GM12891 (cell line): ENCODE measurements at regions not wholly inside any gene's neighbourhood (a gene's known extent, or its start where the extent isn't known, plus 50 kb on each side); places are given as distances from the start of the nearest gene placed in this dataset.
"Not testable (repeated sequence)": the region's sequence is repeated elsewhere in the genome, so short reads cannot be mapped to it uniquely, and the experiment has no call there.

Experiments
- DNase-seq: peaks from one replicate; pipeline ENCODE4 v3.0.0; 2011; ENCODE audit warnings: low spot score; ENCODE audit not compliant: insufficient read length
- FAIRE-seq: peaks from 2 replicates; lab custom pipeline; 2011; peaks lifted over from hg19 to GRCh38; lab: Jason Lieb, UNC
- PAX5 ChIP-seq: IDR thresholded peaks from 2 replicates; pipeline ENCODE4 v1.6.1; 2011; ENCODE audit warnings: low read length, moderate library complexity, mild to moderate bottlenecking; ENCODE audit not compliant: insufficient read depth, severe bottlenecking
- POLR2A ChIP-seq: IDR thresholded peaks from 2 replicates; pipeline ENCODE4 v1.6.1; 2011; ENCODE audit warnings: low read depth, low read length, control low read depth
- POLR2AphosphoS5 ChIP-seq: IDR thresholded peaks from 2 replicates; pipeline ENCODE4 v1.6.1; 2011; ENCODE audit warnings: low read depth, low read length, control low read depth
- POU2F2 ChIP-seq: IDR thresholded peaks from 2 replicates; pipeline ENCODE4 v1.6.1; 2011; ENCODE audit warnings: low read depth, mild to moderate bottlenecking, control low read depth, low read length, moderate library complexity
- SPI1 ChIP-seq: IDR thresholded peaks from 2 replicates; pipeline ENCODE4 v1.6.1; 2011; ENCODE audit warnings: low read depth, low read length, control low read depth
- TAF1 ChIP-seq: IDR thresholded peaks from 2 replicates; pipeline ENCODE4 v1.6.1; 2011; ENCODE audit warnings: low read depth, low read length, control low read depth

DNA sequence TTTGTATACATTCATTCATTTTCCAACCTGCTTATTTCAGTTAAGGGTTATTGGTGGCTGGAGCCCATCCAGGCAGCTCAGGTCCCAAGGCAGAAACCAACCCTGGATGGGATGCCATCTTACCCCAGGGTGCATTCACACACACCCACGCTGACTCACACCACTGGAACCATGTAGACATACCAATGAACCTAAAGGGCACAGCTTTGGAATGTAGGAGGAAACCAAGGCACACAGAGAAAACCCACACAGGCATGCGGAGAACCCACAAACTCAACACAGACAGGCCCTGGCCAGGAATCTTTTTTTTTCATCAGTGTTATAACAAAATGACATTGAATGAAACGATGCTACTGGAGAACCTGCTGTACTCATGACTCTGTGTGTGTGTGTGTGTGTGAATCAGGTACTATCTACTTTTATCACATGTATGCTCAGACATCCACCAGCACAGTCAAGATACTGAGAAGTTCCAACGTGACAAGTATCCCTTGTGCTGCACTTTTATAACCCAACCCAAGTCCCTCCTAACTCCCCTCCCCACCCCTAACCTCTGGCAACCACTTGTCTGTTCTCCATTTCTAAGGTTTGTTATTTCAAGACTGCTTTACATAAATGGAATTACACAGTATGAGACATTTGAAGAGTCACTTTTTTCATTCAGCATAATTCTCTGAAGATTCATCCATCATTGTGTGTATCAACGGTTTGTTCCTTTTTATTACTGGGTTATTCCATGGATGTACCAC is 286.8 kb upstream of the PLD5 start:
- no peak for TF ChIP-seq SPI1
- no peak for TF ChIP-seq TAF1
- no peak for TF ChIP-seq POLR2A
- TF ChIP-seq PAX5, result no peak
- no peak for TF ChIP-seq POLR2AphosphoS5
- no peak for TF ChIP-seq POU2F2
- no peak for DNase-seq
- no peak for FAIRE-seq

DNA sequence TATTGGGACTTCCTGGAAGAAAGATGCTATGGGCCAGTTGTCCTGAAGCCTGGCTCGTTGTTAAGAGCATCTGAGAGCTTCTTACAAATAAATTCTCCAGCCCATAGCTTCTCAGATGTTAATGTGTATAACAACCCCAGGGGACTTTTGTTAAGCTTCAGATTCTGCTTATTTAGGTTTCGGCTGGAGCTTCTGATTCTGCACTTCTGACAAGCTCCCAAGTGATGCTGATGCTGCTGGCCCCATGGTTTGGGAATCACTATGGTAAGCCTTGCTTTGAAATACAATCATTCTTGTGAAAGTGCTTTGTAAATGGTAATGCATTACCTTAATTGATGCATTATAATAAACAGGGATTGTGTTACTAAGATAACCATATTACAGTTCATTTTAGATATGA is 281.8 kb upstream of the PLD5 start:
- TF ChIP-seq SPI1 (no peak), PAX5 (no peak), POLR2A (no peak), POU2F2 (no peak), TAF1 (no peak), POLR2AphosphoS5 (no peak)
- DNase-seq, result no peak
- FAIRE-seq, result no peak

DNA sequence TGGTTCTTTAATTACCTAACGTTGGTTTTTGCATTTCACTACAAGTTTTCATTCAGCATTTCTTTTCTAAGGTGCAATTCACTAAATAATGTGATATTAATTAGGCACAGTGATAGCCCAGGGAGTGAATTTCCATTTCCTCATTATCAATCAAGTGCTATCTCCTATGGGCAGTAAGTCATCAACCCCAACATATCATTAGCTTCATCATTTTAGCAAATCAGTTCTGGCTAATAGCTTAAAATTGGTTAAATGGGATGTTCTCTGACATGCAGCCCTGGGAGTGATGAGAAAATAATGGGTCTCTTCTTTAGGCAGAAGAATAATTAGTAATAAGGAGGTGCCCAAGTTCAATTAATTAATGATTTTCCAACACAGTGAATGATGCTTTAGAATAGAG is 280.9 kb upstream of the PLD5 start:
- not testable (repeated sequence) for FAIRE-seq, DNase-seq

DNA sequence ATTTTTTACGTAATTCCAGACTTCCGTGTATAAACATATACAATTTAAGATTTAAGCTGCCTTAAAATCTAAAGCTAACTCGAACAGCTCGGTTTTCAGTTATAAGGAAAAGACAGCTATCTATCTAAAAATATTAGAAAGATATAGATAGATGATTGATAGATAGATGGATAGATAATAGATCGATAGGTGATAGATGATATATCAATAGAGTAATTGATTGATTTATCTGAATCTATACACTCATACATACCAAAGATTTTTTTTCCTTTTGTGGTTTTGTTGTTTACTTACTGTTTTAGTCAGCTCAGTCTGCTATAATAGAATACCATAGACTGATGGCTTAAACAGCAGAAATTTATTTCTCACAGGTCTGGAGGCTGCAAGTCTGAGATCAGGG is 278.5 kb upstream of the PLD5 start:
- DNase-seq, result no peak
- no peak for FAIRE-seq
- TF ChIP-seq POLR2AphosphoS5 (no peak), POU2F2 (no peak), POLR2A (no peak), PAX5 (no peak), TAF1 (no peak), SPI1 (no peak)

DNA sequence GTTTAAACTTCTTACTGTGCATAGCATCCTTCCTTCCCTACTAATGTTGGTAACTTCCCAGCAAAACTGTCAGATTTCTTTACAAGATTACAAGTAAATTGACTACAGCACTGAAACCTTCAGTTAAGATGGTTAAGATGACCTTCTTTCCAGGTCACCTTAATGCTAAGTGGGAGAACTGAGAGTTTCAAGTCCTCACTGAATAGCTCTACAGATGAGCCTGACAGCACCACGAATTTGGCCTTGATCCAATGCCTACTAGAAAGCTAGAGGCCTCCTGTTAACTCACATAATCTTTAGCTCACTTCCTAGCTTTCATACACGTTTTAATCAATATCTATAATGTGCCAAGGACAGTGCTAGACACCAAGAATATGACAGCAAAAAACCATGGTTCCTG is 276.0 kb upstream of the PLD5 start:
- DNase-seq (no peak), FAIRE-seq (no peak)
- no peak for TF ChIP-seq POU2F2
- no peak for TF ChIP-seq POLR2AphosphoS5
- no peak for TF ChIP-seq PAX5
- no peak for TF ChIP-seq SPI1
- no peak for TF ChIP-seq TAF1
- TF ChIP-seq POLR2A, result no peak

DNA sequence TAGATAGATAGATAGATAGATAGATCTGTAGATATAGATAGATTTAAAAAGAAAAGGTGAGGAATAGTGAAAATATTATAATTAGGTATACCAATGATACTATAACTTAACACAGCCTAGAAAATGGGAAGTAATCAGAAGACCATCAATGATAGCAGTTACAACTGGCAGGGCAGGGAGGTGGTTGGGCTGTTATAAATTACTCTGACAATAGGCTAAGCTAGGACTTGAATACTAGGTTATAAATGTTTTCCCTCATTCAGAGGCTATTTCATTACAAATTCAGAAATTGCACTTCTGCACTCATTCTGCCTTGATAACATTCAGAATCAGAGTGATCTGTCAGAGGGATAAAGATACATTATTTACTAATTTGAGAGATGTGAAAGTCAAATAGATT is 273.4 kb upstream of the PLD5 start:
- TF ChIP-seq SPI1 (no peak), POU2F2 (no peak)
- no peak for FAIRE-seq
- no peak for DNase-seq

DNA sequence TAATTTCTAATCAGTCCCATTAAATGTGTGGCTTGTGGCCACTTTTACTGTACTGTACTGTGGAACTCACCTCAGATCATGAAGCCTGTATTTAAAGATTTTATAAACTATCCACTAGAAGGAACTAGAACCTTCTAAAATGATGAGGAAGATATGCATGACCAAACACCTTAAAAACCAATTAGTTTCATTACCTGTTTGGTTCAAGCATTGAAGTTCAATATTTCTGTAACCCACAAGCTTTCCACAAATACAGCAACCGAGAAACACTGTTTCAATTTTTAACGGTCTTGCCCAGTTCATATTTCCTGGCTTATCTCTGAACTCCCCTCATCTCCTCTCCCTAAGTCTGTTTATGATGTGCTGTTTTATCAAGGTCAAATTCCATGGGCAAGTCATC is 264.3 kb upstream of the PLD5 start:
- TF ChIP-seq POU2F2, result no peak
- no peak for TF ChIP-seq SPI1
- TF ChIP-seq TAF1, result no peak
- no peak for TF ChIP-seq POLR2AphosphoS5
- no peak for TF ChIP-seq POLR2A
- no peak for TF ChIP-seq PAX5
- no peak for FAIRE-seq
- no peak for DNase-seq

DNA sequence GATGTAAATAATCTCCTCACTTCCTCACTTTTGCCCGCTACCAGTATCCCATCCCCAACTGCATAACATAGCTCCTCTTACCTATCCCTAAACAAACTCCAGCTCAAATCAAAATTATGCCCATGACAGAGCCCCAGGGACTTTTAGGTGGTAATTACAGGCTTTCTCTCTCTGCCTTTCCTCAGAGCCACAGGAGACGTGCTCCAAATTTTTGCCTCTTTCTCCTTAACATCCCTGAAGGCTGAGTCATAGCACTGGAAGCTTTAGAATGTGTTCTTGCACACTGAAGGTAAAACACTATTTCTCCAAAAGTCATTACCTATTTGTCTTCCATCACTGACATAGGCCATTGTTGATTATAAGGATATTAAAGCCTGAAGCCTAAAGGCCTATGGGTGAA is 263.5 kb upstream of the PLD5 start:
- no peak for DNase-seq
- TF ChIP-seq SPI1 (no peak), PAX5 (no peak), TAF1 (no peak), POLR2A (no peak), POU2F2 (no peak), POLR2AphosphoS5 (no peak)
- FAIRE-seq, result no peak

DNA sequence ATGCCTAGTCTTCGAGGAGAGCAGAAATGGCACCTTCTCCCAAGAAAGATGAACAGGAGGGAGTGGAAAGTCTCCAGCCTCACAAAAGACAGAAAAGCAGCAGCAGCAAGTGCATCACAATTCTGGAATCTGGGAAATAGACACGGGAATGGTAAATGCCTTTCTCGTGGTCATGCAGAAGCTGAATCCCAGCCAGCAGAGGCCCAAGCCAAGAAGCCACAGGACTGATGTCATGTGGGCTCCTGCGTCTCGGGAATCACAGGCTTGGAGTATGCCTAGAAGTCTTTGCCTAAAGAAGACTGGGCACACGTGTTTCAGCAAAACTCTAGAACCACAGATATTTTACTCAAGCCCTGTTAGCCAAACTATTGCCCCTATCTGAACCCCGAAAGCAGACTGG is 260.3 kb upstream of the PLD5 start:
- no peak for TF ChIP-seq TAF1
- TF ChIP-seq POU2F2, result no peak
- TF ChIP-seq POLR2A, result no peak
- no peak for TF ChIP-seq POLR2AphosphoS5
- TF ChIP-seq PAX5, result no peak
- no peak for TF ChIP-seq SPI1
- DNase-seq (no peak), FAIRE-seq (no peak)

DNA sequence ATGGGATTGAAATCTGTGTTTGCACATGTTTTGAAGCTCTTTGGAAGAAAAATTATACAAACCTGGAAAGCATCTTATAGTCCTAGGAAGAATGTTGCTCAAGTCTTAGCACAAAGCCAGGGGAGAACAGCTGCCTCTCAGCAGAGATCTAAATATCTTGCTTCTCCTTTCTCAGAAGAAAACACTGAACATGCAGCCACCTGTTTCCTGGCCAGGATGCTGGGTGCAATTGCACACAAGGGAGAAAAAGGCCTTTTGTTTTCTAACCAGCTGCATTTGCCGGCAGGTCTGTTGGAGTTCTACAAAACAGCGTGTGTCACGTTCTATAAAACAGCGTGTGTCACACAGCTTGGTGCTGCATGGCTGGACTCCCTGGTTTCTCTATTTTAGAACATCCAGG is 259.6 kb upstream of the PLD5 start:
- no peak for DNase-seq
- no peak for FAIRE-seq
- TF ChIP-seq PAX5 (no peak), SPI1 (no peak), POU2F2 (no peak), TAF1 (no peak)
